ENCODE measurements at regions not wholly inside any gene's neighbourhood (a gene's known extent, or its start where the extent isn't known, plus 50 kb on each side); places are given as distances from the start of the nearest gene placed in this dataset.
"Not testable (repeated sequence)": the region's sequence is repeated elsewhere in the genome, so short reads cannot be mapped to it uniquely, and the experiment has no call there.

- no peaks in the 10 kb centered on the region for H3K27me3 ChIP-seq (ENCODE audit: control insufficient read depth, insufficient read depth)
- H3K4me3 ChIP-seq (ENCODE audit: low read length), result no peak overlapping the region
- ATAC-seq (no peak), DNase-seq (no peak)
- no peaks in the 10 kb centered on the region for H3K4me1 ChIP-seq (ENCODE audit: control insufficient read depth, insufficient read depth, low read length)
- no peaks in the 10 kb centered on the region for H3K9me3 ChIP-seq (ENCODE audit: control insufficient read depth, low read length)
- no peak overlapping the region for H3K27ac ChIP-seq (ENCODE audit: low read length)
- intact Hi-C loops (cut with DNase I), result no loop called here
Measured at GRCh38 chrX:13159886-13160285, 115.5 kb upstream of the FAM9C start.

GRCh38 chrX:13158911-13159310, 114.5 kb upstream of the FAM9C start:
- ATAC-seq (no peak), DNase-seq (no peak)
- intact Hi-C loops (cut with DNase I), result no loop called here
- Histone ChIP-seq H3K9me3 (ENCODE audit: control insufficient read depth, low read length) (no peaks in the 10 kb centered on the region), H3K27me3 (ENCODE audit: control insufficient read depth, insufficient read depth) (no peaks in the 10 kb centered on the region), H3K27ac (ENCODE audit: low read length) (no peak overlapping the region), H3K4me3 (ENCODE audit: low read length) (no peak overlapping the region), H3K4me1 (ENCODE audit: control insufficient read depth, insufficient read depth, low read length) (no peaks in the 10 kb centered on the region)

DNA sequence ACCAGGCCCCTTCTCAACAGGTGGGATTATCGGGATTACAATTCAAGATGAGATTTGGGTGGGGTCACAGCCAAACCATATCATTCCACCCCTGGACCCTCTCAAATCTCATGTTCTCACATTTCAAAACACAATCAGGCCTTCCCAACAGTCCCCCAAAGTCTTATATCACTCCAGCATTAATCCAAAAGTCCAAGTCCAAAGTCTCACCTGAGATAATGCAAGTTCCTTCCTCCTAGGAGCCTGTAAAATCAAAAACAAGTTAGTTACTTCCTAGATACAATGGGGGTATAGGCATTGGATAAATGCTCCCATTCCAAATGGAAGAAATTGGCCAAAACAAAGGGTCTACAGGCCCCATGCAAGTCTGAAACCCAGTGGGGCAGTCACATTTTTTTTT, 111.1 kb upstream of the FAM9C start:
- H3K4me3 ChIP-seq (ENCODE audit: low read length); ATAC-seq; H3K4me1 ChIP-seq (ENCODE audit: control insufficient read depth, insufficient read depth, low read length); H3K27ac ChIP-seq (ENCODE audit: low read length); H3K27me3 ChIP-seq (ENCODE audit: control insufficient read depth, insufficient read depth); DNase-seq; intact Hi-C loops (cut with DNase I); H3K9me3 ChIP-seq (ENCODE audit: control insufficient read depth, low read length): not testable (repeated sequence)
- WGBS, result 100% methylated on average over 1 of the region's 1 CpG

DNA sequence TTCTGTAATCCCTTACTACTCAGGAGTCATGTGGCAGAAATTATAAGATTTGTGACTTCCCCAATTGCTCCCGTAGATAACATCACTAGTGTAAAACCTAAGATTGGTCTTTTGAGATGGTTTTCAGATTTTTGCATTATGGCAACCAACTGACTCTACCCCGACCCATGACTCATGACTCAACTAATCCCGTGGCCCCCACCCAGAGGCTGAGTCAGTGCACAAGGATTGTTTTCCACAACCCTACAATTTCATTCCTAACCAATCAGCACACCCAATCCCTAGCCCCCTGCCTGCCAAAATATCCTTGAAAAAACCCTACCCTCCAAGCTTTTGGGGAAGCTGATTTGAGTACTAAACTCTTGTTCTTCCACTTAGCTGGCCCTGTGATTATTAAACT, 109.4 kb upstream of the FAM9C start:
- intact Hi-C loops (cut with DNase I), result no loop called here
- Histone ChIP-seq H3K4me3 (ENCODE audit: low read length) (no peak overlapping the region), H3K27ac (ENCODE audit: low read length) (no peak overlapping the region), H3K9me3 (ENCODE audit: control insufficient read depth, low read length) (no peaks in the 10 kb centered on the region), H3K27me3 (ENCODE audit: control insufficient read depth, insufficient read depth) (no peaks in the 10 kb centered on the region), H3K4me1 (ENCODE audit: control insufficient read depth, insufficient read depth, low read length) (no peaks in the 10 kb centered on the region)
- DNase-seq (peak in 1 of 3 donors; percentile 30), ATAC-seq (no peak)
- 79% methylated on average over 3 of the region's 3 CpGs for WGBS

DNA sequence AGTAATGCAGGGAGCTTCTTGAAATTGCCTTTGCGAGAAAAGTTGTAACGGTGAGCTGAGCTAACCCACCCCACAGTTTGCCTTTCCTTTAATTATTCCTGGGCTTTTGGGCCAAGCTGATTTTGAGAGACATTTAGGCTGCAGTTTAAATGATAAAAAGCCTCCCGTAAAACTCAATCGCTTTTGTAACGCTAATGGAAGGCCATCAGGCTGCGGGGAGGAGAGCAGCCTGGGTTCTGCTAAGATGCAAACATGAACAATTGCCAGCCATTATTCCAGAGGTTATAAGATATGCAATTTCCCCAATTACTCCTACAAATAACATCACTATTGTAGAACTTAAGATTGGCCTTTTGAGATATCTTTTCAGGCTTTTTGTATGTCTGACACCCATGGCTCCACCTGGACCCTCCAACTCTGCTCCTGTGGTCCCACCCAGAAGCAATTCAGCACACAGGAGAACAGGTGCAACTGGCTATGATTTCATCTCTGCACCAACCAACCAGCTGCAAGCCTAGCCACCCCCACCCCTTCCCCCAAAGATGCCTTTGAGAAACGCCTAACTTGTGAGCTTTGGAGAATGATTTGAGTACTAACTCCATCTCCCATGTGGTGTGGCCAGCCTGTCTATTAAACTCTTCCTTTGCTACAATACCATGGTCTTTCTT, 108.2 kb upstream of the FAM9C start:
- Histone ChIP-seq H3K4me1 (ENCODE audit: control insufficient read depth, insufficient read depth, low read length) (no peaks in the 10 kb centered on the region), H3K27ac (ENCODE audit: low read length) (peak overlapping the region; percentile 36), H3K9me3 (ENCODE audit: control insufficient read depth, low read length) (no peaks in the 10 kb centered on the region), H3K27me3 (ENCODE audit: control insufficient read depth, insufficient read depth) (no peaks in the 10 kb centered on the region), H3K4me3 (ENCODE audit: low read length) (no peak overlapping the region)
- ATAC-seq (no peak), DNase-seq (no peak)
- WGBS, result 75% methylated on average over 7 of the region's 7 CpGs
- intact Hi-C loops (cut with DNase I), result no loop called here

- Histone ChIP-seq H3K9me3 (ENCODE audit: control insufficient read depth, low read length) (no peaks in the 10 kb centered on the region), H3K27ac (ENCODE audit: low read length) (peak overlapping the region; percentile 36), H3K4me1 (ENCODE audit: control insufficient read depth, insufficient read depth, low read length) (no peaks in the 10 kb centered on the region), H3K27me3 (ENCODE audit: control insufficient read depth, insufficient read depth) (no peaks in the 10 kb centered on the region), H3K4me3 (ENCODE audit: low read length) (peak overlapping the region; percentile 35)
- DNase-seq (no peak), ATAC-seq (peak; percentile 75 to 90)
- intact Hi-C loops (cut with DNase I), result no loop called here
- WGBS, result 25% methylated on average over 8 of the region's 8 CpGs
Measured at GRCh38 chrX:13151828-13152517, 107.6 kb upstream of the FAM9C start.

DNA sequence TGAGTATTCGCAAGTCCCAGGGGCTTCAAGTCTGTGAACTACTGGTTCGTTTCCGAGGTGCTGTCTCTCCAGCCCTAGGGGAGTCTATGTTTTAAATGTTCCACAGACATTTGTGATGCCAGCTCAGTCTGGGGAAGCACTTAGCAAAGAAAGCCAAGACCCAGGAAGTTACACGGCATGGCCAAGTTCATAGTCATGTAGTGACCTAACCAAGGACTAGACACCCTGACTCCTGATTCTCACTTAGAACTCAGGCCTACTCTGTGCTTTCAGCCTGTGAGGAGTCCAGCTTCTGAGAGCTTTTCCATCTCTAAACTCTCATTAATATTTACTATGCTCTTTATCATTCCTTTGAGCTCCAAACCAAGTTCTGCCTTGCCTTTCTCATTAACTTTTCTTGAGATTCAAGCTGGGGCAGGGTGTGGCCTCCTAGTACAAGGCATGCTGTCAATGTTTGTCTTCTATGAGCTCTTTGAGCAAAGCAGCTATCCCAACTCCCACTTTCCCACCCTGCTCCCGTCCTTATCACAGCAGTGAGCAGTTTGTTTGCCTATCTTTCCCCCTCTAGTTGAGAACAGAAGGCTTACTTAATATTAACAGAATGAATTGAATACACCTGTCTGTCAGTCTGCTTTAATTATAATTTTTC, 105.4 kb upstream of the FAM9C start:
- WGBS, result 62% methylated on average over 5 of the region's 5 CpGs
- no peaks in the 10 kb centered on the region for H3K4me1 ChIP-seq (ENCODE audit: control insufficient read depth, insufficient read depth, low read length)
- no peaks in the 10 kb centered on the region for H3K27me3 ChIP-seq (ENCODE audit: control insufficient read depth, insufficient read depth)
- no peak overlapping the region for H3K4me3 ChIP-seq (ENCODE audit: low read length)
- no peak for ATAC-seq
- no peaks in the 10 kb centered on the region for H3K9me3 ChIP-seq (ENCODE audit: control insufficient read depth, low read length)
- no peak overlapping the region for H3K27ac ChIP-seq (ENCODE audit: low read length)
- DNase-seq, result peak in 1 of 3 donors; percentile 33
- intact Hi-C loops (cut with DNase I), result no loop called here

DNA sequence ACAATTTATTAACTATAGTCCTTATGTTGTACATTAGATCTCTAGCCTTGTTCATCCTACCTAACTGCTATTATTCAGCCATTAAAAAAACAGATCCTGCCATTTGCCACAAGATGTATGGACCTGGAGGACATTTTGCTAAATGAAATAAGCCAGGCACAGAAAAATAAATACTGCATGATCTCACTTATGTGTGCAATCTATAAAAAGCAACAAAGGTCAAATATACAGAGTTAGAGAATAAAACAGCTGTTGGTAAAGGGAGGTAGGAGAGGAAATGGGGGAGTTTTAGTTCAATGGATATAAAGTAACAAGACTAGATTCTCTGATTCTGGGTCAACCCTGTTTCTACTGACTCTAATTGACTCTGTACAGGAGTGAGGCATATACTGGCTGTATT, 103.3 kb upstream of the FAM9C start:
- Histone ChIP-seq H3K27ac (ENCODE audit: low read length) (no peak overlapping the region), H3K9me3 (ENCODE audit: control insufficient read depth, low read length) (no peaks in the 10 kb centered on the region), H3K4me3 (ENCODE audit: low read length) (no peak overlapping the region), H3K27me3 (ENCODE audit: control insufficient read depth, insufficient read depth) (no peaks in the 10 kb centered on the region), H3K4me1 (ENCODE audit: control insufficient read depth, insufficient read depth, low read length) (peaks cover 2% of the 10 kb centered on the region)
- intact Hi-C loops (cut with DNase I), result no loop called here
- ATAC-seq, result no peak
- DNase-seq, result no peak

DNA sequence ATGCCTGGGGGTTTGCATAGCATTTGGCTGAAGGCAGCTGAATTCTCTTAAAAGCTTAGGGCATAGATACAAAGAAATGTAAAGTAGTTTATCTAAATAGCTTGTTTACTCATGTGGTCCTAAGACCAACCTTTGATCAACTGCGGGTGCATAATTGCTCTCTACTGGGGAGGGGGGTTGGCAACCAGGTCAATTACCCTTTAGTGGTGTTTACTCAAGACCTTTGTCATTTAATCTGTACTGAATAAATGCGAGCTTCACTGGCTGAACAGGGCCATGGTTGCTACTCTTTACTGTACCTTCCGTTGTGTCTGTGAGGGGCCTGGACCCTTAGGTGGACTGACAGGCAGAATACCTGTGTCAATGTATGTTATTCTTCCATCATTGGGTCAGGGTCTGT, 102.7 kb upstream of the FAM9C start:
- intact Hi-C loops (cut with DNase I), result no loop called here
- Histone ChIP-seq H3K27me3 (ENCODE audit: control insufficient read depth, insufficient read depth) (no peaks in the 10 kb centered on the region), H3K4me1 (ENCODE audit: control insufficient read depth, insufficient read depth, low read length) (peaks cover 2% of the 10 kb centered on the region), H3K4me3 (ENCODE audit: low read length) (no peak overlapping the region), H3K27ac (ENCODE audit: low read length) (no peak overlapping the region), H3K9me3 (ENCODE audit: control insufficient read depth, low read length) (no peaks in the 10 kb centered on the region)
- ATAC-seq (no peak), DNase-seq (no peak)
- 97% methylated on average over 3 of the region's 3 CpGs for WGBS

DNA sequence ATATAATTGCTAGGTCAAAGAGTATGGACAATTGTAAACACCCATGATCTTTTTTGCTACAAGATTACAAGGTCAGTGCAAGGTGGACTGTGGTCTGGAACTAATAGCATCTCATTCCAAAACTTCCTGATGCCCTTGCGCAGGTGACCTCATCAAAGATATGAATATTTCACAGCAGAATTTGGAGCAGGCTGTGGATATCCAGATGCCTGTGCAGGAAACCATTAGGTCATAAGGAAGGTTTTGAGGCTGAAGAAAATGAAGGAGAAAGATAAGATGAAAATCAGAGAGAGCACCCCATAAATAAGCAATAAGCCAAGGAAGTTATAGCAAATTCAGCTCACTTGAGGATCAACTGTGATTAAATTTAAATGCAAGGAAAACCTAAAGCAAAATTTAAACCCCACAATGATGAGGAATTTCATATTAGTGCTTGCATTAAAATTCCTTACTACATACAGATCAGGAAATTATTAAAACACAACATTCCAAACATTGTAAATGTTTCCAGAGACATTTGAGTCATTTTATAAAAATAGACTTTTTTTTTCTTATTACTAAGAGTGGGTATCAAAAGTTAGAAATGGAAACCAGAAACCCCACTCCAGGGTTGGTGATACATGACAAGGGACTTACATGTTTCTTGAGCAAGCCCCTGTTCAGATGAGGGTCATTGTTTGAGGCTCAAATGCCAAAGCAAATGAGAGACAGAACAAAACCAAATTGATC, 100.7 kb upstream of the FAM9C start:
- 100% methylated on average over 1 of the region's 1 CpG for WGBS
- no peak overlapping the region for H3K4me3 ChIP-seq (ENCODE audit: low read length)
- peaks cover 2% of the 10 kb centered on the region for H3K4me1 ChIP-seq (ENCODE audit: control insufficient read depth, insufficient read depth, low read length)
- no peak overlapping the region for H3K27ac ChIP-seq (ENCODE audit: low read length)
- intact Hi-C loops (cut with DNase I), result no loop called here
- H3K27me3 ChIP-seq (ENCODE audit: control insufficient read depth, insufficient read depth), result no peaks in the 10 kb centered on the region
- ATAC-seq, result no peak
- no peaks in the 10 kb centered on the region for H3K9me3 ChIP-seq (ENCODE audit: control insufficient read depth, low read length)
- DNase-seq, result no peak

DNA sequence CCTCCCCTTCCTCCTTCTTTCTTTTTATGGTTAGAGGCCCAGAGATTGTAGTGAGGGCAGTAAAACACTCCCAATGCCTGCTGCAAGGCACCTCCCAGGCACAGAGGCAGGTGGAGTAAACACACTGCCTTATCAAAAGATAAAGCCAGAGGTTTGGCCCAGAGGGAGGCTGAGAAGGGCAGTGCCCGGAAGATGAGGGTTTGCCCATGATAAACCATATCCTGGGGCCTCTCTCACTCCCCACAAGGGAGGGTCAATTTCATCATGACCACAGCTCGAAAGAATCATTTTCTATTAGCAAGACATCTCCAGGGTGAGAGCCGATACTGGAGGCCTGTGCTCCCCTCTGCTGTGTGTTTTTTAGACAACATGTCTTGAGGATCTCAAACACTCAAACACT, 98.5 kb upstream of the FAM9C start:
- peak; percentile 64 to 86 for ATAC-seq
- intact Hi-C loops (cut with DNase I), result no loop called here
- no peak overlapping the region for H3K27ac ChIP-seq (ENCODE audit: low read length)
- peaks cover 2% of the 10 kb centered on the region for H3K4me1 ChIP-seq (ENCODE audit: control insufficient read depth, insufficient read depth, low read length)
- 73% methylated on average over 3 of the region's 3 CpGs for WGBS
- peak in 1 of 3 donors; percentile 24 for DNase-seq
- no peak overlapping the region for H3K4me3 ChIP-seq (ENCODE audit: low read length)
- H3K27me3 ChIP-seq (ENCODE audit: control insufficient read depth, insufficient read depth), result no peaks in the 10 kb centered on the region
- no peaks in the 10 kb centered on the region for H3K9me3 ChIP-seq (ENCODE audit: control insufficient read depth, low read length)
